ENCODE measurements at regions not wholly inside any gene's neighbourhood (a gene's known extent, or its start where the extent isn't known, plus 50 kb on each side); places are given as distances from the start of the nearest gene placed in this dataset.
"Not testable (repeated sequence)": the region's sequence is repeated elsewhere in the genome, so short reads cannot be mapped to it uniquely, and the experiment has no call there.

DNA sequence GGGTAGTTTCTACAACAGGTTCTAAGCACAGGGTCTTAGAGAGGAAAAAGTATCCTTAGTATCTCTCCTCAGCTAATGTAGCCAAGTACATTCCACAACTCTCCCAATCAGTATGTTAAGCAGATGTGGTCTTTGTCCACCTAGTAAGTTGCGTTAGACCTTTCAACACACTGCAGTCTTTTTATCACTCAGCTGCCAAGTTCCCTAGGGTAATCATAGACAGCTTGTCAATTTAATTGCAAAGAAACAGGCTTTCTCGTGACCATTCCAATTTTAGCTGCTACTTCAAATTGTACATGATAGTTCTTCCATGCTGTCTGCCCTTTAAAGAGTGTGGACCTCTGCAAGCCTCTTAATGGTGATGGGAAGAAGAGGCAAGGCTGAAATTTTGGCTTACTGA lies 211.8 kb upstream of the PKN2 start:
- no peak for DNase-seq (ENCODE audit: low spot score)

DNA sequence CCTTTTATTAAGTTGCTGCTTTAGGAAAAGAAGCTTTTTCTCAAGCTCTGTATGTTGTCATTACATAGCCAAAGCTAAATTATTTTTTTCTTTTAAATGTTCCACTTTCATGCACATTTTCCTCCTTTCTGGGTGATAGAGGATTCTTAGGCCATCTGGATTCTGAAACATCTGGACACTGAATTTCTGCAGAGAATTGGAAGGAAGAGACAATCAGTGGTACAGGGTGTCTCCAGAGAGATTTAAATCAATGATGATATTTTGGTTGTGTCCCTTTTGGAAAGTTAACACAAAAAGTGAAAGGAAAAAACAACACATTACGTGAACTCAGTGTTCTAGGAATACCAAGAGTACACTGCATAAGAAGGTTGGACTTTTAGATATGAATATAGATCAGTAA lies 211.4 kb upstream of the PKN2 start:
- no peak for DNase-seq (ENCODE audit: low spot score)

DNA sequence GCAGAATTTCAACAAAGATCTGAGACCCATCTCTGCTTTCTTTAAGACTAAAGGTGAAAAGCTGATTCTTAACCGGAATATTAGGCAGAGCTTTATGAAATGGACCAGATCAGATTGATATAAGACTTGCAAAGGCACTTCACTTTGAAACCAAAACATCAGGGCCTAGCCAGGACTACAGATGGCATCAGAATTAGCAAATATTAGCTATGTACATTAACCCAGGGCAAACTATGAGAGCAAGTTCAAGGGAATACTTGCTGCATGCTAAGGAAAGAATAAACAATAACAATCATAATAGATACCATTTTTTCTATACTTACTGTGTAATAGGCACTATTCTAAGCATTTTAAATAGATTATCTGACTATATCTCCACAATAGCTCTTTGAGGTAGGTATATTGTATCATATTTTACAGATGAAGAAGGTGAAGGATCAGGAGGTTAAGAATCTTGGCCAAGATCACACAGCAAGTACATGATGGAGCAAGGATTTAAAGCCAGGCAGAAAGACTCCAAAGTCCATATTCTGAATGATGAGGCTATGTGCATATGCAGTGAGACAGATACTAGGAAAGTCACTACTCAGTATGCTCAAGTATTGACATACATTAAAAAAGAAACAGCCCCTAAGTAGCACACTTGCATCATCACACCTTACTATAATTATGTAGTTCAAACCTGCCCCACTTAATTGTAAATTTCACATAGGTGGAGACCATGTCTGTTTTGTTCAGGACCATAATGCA lies 209.3 kb upstream of the PKN2 start:
- DNase-seq (ENCODE audit: low spot score) = no peak

DNA sequence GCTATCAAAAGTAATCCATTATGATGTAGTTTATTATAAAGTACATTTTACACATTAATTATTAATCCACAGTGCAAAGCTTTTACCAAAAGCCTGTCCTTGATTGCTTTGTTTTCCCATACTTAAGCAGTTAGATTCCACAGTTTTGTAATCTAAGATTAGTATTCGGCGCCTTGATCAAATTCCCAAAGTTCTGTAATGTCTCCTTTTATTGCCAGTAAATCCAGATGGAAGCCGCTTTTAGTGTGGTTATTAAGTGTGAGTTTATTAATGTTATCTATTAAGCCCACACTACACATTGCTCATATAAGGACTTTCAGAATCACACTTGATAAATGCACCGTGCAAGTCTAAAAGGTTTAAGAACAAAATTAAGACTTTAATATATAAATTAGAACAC lies 199.2 kb upstream of the PKN2 start:
- DNase-seq (ENCODE audit: low spot score) = no peak

DNA sequence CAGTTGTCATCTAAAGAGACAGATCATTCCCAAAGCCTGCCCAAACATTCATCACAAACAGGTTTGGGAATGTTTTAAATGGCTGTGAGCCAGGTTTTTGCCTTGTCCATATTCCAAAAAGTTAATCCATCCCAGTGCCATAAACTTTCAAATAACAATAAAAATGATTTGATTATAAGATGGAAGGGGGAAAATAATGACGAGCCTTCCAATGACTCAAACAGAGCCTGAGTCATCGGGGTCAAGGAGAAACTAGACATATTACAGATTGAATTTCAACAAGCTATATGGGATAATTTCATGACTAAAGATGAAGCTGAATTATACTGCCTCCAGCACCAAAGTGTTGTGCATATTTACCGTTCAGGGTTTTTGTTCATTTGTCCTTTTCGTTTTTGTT lies 195.8 kb upstream of the PKN2 start:
- DNase-seq (ENCODE audit: low spot score) = no peak

DNA sequence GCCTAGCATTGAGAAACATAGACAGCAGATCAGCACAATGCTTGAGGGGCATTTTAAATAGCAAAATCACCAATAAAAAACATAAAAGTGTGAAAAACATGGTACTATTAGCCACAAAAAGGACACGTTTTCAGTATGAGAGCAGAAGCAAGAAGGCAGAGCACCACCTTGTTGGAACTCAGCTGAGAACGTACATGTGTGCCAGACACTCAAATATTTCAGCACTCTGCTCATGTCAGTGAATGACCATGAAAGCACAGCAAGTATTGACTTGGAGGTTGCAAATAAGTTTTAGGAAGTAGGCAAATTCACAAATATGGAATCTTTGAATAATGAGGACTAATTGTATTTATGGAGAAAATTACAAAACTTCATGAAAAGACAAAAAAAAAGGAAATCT lies 193.4 kb upstream of the PKN2 start:
- no peak for DNase-seq (ENCODE audit: low spot score)

DNA sequence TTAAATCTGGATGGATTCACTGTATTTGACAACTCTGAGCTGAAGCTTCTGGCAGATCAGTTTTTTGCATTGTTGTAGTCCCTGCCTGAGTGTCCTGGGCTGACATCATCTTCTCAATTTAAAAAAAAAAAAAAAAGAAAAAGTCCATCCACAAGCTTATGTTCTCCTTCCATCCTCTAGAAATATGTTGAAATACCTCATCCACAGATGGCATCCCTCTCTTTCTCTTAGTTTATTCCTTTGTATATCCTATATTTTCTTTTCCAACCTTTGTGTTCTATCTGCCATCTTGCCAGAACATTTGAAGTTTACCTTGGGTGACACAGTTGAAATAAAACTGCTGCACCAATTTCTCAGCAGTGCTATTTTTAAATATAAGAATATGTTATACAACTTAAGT lies 184.4 kb upstream of the PKN2 start:
- no peak for DNase-seq (ENCODE audit: low spot score)

DNA sequence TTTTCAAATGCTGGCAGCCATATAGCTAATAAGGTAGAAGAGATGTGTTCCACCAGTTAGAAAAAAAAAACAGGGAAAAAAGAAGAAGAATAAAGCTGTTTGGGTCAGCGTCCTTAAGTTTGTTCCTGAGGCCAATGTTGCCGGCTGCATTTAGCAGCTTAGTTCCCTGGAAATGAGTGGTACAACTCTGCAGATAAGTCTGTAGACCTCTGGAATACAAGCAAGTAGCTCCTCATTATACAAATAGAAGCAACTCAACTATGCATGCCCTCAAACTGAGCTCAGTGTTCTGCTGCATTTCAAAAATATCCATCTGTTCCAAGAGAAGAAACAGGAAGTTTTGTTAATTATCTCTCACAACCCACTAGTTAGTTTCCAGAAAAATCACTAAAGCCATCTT lies 181.2 kb upstream of the PKN2 start:
- no peak for DNase-seq (ENCODE audit: low spot score)

DNA sequence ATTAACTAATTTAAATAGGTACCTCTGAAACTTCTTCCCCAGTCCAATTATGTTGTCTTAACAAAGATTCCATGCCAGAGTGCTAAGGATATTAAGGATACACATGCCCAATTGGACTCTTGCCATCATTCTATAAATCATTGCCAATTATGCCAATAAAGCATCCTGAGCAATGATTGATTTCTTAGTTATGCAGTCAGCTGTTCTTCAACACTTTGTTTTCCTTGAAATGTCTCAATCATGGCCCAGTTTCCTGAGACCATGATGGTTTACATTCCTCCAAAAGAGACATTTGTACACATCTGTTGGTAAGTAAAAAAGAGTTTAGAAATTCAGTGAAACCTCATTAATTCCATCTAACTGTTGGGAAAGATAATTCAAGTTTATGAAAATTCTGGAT lies 180.4 kb upstream of the PKN2 start:
- DNase-seq (ENCODE audit: low spot score) = no peak

DNA sequence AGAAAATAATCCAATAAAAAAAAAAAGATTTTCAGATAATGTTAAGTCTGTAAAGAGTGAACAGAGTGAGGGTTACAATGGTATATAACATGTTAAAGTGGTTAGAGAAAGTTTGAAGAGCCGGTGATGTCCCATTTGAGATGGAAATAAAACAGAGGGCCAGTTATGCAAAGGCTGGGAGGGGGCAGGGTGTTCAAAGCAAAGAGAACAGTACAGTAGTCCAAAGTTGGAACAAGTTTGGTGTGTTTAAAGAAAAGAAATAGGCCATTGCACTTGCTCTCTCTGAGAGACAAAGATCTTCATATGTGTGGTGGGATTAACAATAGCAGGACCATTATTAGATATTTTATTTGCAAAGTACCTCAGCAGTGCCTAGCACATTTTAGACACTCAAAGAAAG lies 179.5 kb upstream of the PKN2 start:
- DNase-seq (ENCODE audit: low spot score) = no peak

DNA sequence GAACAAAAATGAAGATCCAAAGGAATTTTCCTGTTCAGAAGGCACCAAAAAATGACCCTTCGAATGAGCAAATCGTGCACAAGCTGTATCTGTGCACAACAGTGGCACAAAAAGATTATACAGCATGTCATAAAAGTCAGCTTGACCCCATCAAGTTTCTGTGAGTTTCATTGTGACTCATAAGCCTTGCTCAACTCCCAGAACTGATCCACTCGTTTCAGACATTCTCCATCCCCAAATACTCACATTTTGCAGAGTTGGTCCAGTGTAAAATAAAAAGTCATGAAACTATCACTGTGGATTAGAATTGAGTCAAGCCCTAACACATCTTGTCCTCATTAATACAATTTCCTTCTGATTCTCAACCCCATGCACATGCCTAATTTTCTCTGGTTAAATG lies 174.7 kb upstream of the PKN2 start:
- no peak for DNase-seq (ENCODE audit: low spot score)

DNA sequence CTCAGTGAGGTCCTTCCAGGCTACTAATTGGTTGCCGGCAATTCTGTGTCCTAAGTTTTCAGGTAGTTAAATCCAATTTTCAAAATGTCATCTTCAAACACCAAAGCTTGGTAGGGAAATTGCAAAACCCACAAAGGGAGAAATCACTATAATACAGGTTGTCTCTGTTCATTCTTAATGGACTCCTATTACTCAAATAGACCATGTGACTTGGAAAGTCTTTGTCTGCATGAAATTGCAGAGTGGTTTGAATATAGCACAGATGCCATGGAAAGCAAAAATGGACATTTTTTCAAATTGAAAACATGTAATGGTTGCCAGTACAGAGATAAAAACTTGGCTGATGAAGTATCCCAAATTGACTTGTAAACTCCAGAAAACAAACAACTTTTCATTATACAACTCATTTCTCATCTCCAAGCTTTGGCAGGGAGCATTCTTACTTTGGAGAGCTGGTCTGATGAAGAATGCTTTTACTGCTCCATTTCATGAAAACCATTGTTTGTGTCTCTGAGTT lies 169.5 kb upstream of the PKN2 start:
- no peak for DNase-seq (ENCODE audit: low spot score)

DNA sequence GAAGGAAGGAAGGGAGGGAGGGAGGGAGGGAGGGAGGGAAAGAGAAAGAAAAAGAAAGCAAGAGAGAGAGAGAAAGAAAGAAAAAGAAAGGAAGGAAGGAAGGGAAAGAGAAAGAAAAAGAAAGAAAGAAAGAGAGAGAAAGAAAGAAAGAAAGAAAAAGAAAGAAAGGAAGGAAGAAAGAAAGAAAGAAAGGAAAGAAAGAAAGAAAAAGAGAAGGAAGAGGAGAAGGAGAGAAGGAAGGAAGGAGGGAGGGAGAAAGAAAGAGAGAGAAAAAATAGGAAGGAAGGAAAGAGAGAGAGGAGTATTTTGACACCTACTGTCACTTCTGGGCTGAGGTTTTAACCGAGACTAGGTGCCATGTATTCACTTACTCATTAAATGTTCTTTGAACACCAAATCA lies 166.6 kb upstream of the PKN2 start:
- not testable (repeated sequence) for DNase-seq (ENCODE audit: low spot score)

DNA sequence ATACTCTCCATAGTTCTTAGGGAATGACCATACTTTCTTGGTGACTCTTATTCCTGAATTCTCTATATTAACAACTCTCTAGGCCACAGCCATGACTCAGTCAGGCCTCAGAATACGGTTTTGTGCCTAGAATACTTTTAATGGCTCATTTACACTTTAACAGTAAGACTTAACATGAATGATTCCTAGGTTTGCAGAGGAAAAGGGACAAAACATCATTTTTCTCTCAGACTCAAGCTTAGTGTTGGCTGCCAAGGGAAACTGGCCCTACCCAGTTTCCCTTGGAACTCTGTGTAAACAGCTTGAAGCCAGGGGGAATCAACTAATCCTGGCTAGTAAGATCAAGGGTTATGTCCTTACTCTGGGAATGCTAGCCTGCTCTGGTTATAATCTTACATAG lies 164.9 kb upstream of the PKN2 start:
- no peak for DNase-seq (ENCODE audit: low spot score)

DNA sequence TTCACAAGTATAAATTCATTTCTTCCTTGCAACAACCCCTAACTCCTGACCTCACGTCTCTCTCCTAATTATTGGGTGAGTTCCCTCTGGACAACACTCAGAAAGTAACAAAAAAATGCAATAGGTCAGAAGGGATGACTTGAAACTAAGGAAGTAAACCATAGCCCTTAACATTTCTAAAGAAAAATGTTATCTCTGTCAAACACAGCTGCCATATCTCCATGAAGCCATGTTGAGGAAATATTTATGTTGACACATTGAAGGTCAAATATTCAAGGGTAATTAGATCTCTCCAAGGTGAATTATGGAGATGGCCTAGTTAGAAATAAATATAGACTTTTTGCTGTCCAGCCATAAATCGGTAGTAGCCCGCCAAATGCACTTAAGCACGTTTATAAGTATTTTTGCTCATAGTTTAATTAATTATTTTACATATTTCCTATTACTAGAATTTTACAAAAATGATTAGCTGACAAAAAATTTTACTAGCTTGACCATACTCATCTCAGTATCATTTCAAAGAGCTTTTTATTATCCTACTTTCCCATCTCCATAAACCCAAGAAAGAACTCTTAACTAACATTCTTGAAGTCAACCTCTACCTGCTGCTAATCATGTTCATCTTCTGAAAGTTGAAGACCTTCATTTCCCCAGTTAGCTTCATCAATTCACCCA lies 160.1 kb upstream of the PKN2 start:
- no peak for DNase-seq (ENCODE audit: low spot score)

DNA sequence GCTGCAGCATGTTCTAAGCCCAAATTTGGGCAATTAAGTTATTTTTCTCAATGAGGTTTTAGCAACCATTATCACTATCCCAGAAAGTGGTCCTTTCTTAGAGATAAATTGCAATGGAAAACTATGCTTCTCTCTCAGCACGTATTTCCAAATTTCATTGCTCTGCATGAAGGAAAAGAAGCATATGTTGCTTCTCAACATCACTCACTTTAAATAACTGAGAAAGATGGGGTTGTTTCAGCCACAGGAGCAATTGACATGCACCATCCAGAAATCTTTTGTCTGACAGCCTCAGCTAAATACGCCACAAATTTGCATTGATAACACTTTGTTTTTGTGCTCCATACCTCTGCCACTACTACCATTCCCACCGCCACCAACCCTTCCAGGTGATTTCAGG lies 157.6 kb upstream of the PKN2 start:
- DNase-seq (ENCODE audit: low spot score) = no peak

DNA sequence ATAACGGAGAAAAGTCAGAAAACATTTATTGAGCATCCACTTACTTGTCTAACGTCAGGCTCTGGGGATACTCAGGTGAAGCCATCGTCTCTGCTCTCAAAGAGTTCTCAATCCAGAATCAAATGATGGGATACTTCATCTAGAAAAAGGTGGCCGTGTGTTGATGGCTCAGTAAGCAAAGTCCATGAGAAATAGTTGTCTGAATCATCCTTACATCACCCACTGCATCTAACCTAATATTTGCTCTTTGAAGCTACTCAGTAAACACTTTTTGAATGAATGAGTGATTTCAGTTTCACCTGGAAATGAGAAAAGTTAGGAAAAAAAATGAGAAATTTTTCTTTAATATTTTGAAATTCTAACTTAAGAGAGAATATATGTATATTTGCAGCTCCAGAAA lies 155.3 kb upstream of the PKN2 start:
- DNase-seq (ENCODE audit: low spot score) = no peak

DNA sequence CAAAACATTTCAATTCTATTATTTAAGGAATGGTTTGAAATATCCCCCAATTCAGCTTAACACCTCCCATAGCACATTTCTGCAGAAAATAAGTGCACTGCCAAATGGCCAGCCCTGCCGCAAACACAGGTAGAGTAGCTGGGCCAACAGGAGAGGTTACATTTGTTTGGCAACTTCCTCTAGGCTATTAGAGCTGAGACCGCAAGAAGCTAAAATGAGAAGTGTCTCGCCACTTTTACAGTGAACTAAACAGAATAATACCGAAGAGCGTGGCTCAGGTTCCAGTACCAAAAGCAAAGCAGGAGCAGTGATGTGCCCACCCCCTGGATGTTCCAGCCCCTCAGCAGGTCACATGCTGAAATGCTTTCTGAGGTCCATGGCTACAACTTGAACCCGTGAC lies 154.5 kb upstream of the PKN2 start:
- no peak for DNase-seq (ENCODE audit: low spot score)

DNA sequence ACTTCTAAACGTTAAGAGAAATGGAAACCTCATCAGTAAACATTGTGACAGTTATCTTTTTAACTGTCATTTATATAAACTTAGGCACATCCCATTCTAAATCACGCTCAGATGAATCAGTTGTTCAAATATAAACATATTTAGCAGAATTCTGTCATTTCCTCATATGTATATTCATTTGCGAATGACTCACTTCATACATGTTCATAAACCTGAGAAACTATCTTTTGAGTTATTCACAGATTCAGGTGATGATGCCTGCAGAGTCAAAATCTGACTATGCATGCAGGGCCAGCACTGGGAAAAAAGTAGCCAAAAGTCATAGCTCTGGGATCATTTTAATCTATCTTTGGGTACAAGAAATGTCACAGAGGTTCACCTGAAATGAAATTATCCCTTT lies 153.8 kb upstream of the PKN2 start:
- DNase-seq (ENCODE audit: low spot score) = no peak

DNA sequence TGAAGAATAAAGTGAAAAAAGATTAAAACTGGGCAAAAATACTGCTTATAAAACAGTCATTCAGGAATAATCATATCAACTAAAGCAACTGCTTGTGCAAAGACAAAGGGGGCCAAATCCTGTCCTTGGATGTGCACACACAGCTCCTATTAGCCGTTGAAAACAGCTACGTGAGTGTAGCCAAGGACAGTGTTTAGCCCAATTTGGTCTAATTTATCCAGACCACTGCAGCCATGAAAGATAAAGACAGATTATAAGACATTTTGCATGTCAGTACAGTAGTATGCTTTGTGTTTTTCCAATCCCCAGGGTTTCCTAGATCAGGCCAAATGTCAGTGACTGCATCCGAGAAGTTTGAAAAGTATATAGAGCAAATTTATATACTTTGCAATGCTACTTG lies 146.3 kb upstream of the PKN2 start:
- DNase-seq (ENCODE audit: low spot score) = no peak

DNA sequence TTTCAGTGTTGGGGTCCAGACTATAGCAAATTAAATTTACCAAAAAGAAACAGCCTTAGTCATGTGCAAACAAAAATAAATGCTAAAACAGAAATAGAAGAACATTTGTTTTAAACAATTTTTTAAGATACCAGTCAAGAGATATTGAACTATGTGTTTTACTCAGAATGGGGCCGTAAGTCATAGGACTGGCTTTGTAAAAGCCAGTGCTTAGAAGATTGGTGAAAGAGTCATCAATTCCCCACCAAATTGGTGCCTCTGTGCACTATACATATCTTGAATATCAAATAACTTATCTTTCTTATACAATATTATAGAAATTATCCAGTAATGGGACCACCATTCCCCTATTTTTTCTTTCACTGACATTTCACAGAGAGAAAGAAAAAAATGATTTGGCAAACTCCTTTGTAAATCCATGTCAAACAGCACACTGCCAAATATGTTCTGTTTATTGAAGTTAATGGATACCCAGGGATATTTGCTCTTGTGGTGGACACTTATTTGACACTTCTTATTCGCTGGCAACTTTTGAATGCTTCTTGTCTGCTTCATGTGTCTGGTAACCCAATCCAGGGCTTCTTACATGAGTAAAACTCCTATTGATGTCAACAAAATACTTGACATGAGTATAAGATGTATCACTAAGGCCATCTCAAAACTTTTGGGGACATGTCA lies 145.7 kb upstream of the PKN2 start:
- DNase-seq (ENCODE audit: low spot score) = no peak

DNA sequence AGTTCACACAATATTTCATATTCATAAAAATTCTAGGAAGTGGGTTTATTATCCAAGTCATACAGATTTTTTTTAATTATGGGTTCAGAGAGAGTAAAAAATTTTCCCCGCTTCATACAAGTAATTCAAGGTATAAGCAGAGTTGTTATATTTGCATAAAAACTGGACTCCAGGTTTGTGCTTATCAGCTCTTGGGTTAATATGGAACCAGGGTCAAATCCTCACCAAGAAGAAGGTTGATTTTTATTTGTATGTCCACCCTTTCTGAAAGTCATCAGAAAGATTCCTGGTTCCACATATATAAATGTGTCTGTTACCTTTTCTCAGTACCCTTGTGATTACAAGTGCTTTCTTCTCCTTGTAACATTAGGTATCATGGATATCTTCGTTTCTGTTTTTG lies 143.8 kb upstream of the PKN2 start:
- no peak for DNase-seq (ENCODE audit: low spot score)

DNA sequence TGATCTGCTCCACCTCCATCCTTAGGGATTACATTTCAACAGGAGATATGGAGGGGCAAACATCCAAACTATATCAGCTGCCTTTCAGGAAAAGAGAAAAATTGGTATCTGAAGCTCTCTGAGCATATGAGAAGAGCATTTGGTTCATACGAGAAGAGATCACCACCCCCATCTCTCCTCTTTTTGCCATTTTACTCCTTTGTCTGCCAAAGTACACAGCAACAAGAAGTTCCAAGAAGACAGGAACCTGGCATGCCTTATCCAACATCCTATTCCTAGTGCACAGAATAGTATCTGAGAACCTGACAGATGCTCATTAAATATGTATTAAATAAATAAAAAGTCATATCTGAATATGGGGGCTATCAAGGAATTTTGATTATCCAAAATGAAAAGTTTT lies 142.5 kb upstream of the PKN2 start:
- DNase-seq (ENCODE audit: low spot score) = no peak
